CD4-positive, alpha-beta memory T cell (primary cell): ENCODE measurements at regions not wholly inside any gene's neighbourhood (a gene's known extent, or its start where the extent isn't known, plus 50 kb on each side); places are given as distances from the start of the nearest gene placed in this dataset.
"Not testable (repeated sequence)": the region's sequence is repeated elsewhere in the genome, so short reads cannot be mapped to it uniquely, and the experiment has no call there.

ENCODE experiments used
- CTCF ChIA-PET: fragments of 350-600 bp; sonication (Branson Sonifier 250); formaldehyde crosslinking; loops from one replicate; lab custom pipeline; 2021; ENCODE audit warnings: inconsistent platforms; ENCODE audit not compliant: partially characterized antibody; lab: Charles Lee
- POLR2A ChIA-PET: fragments of 350-600 bp; sonication (Branson Sonifier 250); formaldehyde crosslinking; loops from one replicate; lab custom pipeline; 2021; ENCODE audit not compliant: partially characterized antibody; lab: Charles Lee
- DNase-seq, 5 donors: peaks; one replicate each; pipeline versions ENCODE4 v3.0.0 to v3.0.0-alpha.2; 2020 to 2022; ENCODE audit warnings: mixed read lengths in 1 of 5
- H3K27ac ChIP-seq: one replicate; pipeline ENCODE4 v1.7.0; 2013; ENCODE audit warnings: low read depth, low read length
- H3K27me3 ChIP-seq: 2 replicates; pipeline ENCODE4 v1.7.0; 2013; ENCODE audit warnings: mild to moderate bottlenecking, low read length, moderate library complexity; ENCODE audit not compliant: insufficient read depth
- H3K36me3 ChIP-seq: 2 replicates; pipeline ENCODE4 v1.7.0; 2013; ENCODE audit warnings: mild to moderate bottlenecking, low read length, moderate library complexity; ENCODE audit not compliant: insufficient read depth
- H3K4me1 ChIP-seq: 2 replicates; pipeline ENCODE4 v1.7.0; 2013; ENCODE audit warnings: mild to moderate bottlenecking, low read length, moderate library complexity; ENCODE audit not compliant: insufficient read depth
- H3K4me3 ChIP-seq, 2 donors: one replicate each; pipeline ENCODE4 v1.7.0; 2013; ENCODE audit warnings: low read length in 2 of 2, mild to moderate bottlenecking in 1 of 2
- H3K9me3 ChIP-seq, 2 donors: one replicate each; pipeline ENCODE4 v1.7.0; 2013; ENCODE audit warnings: low read length in 2 of 2, control low read depth in 1 of 2; ENCODE audit not compliant: control insufficient read depth in 1 of 2
- H3K27ac Mint-ChIP-seq, 7 donors: one replicate each; pipeline ENCODE4 v1.8.0; 2020 to 2021; ENCODE audit warnings: mixed read lengths in 7 of 7, mild to moderate bottlenecking in 6 of 7, inconsistent platforms in 3 of 7, moderate library complexity in 3 of 7
- H3K27me3 Mint-ChIP-seq, 2 donors: one replicate each; pipeline ENCODE4 v1.8.0; 2020 to 2021; ENCODE audit warnings: mixed read lengths in 2 of 2
- H3K36me3 Mint-ChIP-seq, 2 donors: one replicate each; pipeline ENCODE4 v1.8.0; 2020 to 2021; ENCODE audit warnings: mixed read lengths in 2 of 2, inconsistent platforms in 1 of 2, mild to moderate bottlenecking in 1 of 2
- H3K4me1 Mint-ChIP-seq, 4 donors: one replicate each; pipeline ENCODE4 v1.8.0; 2020 to 2021; ENCODE audit warnings: mixed read lengths in 4 of 4, mild to moderate bottlenecking in 1 of 4
- H3K4me3 Mint-ChIP-seq, 8 donors: one replicate each; pipeline ENCODE4 v1.8.0; 2020 to 2021; ENCODE audit warnings: mixed read lengths in 8 of 8, mild to moderate bottlenecking in 7 of 8, moderate library complexity in 6 of 8, inconsistent platforms in 3 of 8
- H3K9me3 Mint-ChIP-seq, 8 donors: one replicate each; pipeline ENCODE4 v1.8.0; 2020 to 2021; ENCODE audit warnings: mixed read lengths in 8 of 8, mild to moderate bottlenecking in 5 of 8, inconsistent platforms in 3 of 8, moderate library complexity in 1 of 8
- intact Hi-C: fragments of 100-400 bp; cut with micrococcal nuclease; formaldehyde crosslinking; loops from one replicate; pipeline ENCODE4 v1.15.1; 2023

DNA sequence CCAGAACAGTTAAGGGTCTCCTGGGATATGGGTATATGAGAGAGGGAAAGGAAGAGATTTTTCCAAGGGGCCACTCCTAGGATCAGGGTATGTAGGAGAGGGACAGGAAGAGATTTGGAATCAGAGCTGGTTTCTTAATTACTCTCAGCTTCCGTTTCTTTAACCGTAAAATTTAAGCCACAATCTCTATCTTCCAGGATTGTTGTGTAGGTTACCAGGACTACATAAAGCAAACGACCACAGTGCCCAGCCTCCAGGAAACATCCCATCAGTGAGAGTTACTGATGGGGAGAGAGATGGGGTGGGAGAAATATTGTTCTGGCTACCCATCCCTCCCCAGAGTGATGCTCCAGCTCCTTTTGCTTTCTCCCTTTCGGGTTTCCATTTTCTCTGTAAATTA lies 114.6 kb upstream of the THUMPD2 start:
- no peak overlapping the region for H3K27ac ChIP-seq
- intact Hi-C loops, result no loop called here
- H3K9me3 ChIP-seq, result no peaks in the 10 kb centered on the region
- no peak for DNase-seq
- H3K9me3 Mint-ChIP-seq, result peaks cover 0 to 2% (median 0%) of the 10 kb centered on the region in 8 donors
- H3K27me3 Mint-ChIP-seq, result peaks cover 0 to 2% of the 10 kb centered on the region in 2 donors
- ChIA-PET POLR2A (no interaction called here), CTCF (no interaction called here)
- H3K4me1 Mint-ChIP-seq, result no peaks in the 10 kb centered on the region
- H3K36me3 ChIP-seq, result no peaks in the 10 kb centered on the region
- no peak overlapping the region for H3K27ac Mint-ChIP-seq
- H3K27me3 ChIP-seq, result no peaks in the 10 kb centered on the region
- H3K36me3 Mint-ChIP-seq, result no peaks in the 10 kb centered on the region
- H3K4me1 ChIP-seq, result no peaks in the 10 kb centered on the region
- no peak overlapping the region for H3K4me3 ChIP-seq
- no peak overlapping the region for H3K4me3 Mint-ChIP-seq

DNA sequence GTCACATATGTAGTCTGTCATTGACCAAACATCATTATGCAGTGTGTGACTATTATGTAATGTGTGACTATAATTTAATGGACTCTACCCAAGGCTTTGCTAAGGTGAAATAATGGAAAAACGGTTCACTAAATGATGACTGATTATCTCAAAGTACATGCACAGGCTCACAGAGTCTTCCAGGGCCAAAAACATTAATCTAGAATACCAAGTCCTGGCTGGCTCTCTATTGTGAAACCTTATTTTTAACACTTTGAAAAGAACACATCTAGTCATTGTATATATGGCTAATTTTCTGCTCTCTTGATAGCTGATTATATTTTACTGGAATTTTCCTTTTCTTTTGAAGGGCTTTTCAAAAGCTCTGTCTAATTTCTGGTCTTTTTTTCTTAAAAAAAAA lies 102.9 kb upstream of the THUMPD2 start:
- H3K4me3 Mint-ChIP-seq, result no peak overlapping the region
- peaks cover 0 to 4% of the 10 kb centered on the region in 2 donors for H3K27me3 Mint-ChIP-seq
- no peak for DNase-seq
- intact Hi-C loops, result no loop called here
- peaks cover 2 to 10% (median 6%) of the 10 kb centered on the region in 8 donors for H3K9me3 Mint-ChIP-seq
- Histone ChIP-seq H3K27me3 (no peaks in the 10 kb centered on the region), H3K27ac (no peak overlapping the region), H3K4me3 (no peak overlapping the region), H3K36me3 (no peaks in the 10 kb centered on the region), H3K4me1 (no peaks in the 10 kb centered on the region), H3K9me3 (no peaks in the 10 kb centered on the region)
- ChIA-PET CTCF (no interaction called here), POLR2A (no interaction called here)
- no peaks in the 10 kb centered on the region for H3K36me3 Mint-ChIP-seq
- no peaks in the 10 kb centered on the region for H3K4me1 Mint-ChIP-seq
- H3K27ac Mint-ChIP-seq, result no peak overlapping the region

DNA sequence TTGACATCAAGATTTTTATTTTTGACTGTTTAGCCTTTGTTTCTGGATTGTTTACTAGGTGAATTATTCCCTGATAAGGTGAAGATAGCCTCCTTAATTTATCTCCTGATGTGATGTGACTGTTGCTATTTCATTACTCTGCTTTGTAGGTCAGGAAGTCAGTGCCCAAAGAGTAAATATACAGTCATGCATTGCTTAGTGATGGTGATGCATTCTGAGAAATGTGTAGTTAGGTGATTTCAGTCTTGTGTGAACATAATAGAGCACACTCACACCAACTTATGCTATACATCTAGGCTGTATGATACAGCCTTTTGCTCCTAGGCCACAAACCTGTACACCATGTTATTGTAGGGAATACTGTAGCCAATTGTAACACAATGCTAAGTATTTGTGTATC lies 102.4 kb upstream of the THUMPD2 start:
- Mint-ChIP-seq H3K27ac (no peak overlapping the region), H3K27me3 (no peaks in the 10 kb centered on the region), H3K9me3 (peaks cover 2 to 10% (median 5%) of the 10 kb centered on the region in 8 donors), H3K4me3 (no peak overlapping the region), H3K36me3 (no peaks in the 10 kb centered on the region), H3K4me1 (no peaks in the 10 kb centered on the region)
- Histone ChIP-seq H3K4me1 (no peaks in the 10 kb centered on the region), H3K9me3 (no peaks in the 10 kb centered on the region), H3K4me3 (no peak overlapping the region), H3K27ac (no peak overlapping the region), H3K36me3 (no peaks in the 10 kb centered on the region), H3K27me3 (no peaks in the 10 kb centered on the region)
- ChIA-PET CTCF (no interaction called here), POLR2A (no interaction called here)
- intact Hi-C loops, result no loop called here
- no peak for DNase-seq

DNA sequence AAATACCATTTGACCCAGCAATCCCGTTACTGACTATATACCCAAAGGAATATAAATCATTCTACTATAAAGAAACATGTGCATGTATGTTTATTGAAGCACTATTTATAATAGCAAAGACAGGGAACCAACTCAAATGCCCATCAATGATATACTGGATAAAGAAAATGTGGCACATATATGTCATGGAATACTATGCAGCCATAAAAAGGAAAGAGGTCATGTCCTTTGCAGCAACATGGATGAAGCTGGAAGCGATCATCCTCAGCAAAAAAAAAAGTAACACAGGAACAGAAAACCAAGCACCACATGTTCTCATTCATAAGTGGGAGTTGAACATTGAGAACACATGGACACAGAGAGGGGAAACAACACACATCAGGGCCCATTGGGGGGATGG lies 99.9 kb upstream of the THUMPD2 start:
- H3K27ac ChIP-seq, H3K27me3 ChIP-seq, H3K27ac Mint-ChIP-seq, H3K4me3 Mint-ChIP-seq, H3K4me1 ChIP-seq, H3K4me3 ChIP-seq, intact Hi-C loops, DNase-seq, POLR2A ChIA-PET, H3K36me3 Mint-ChIP-seq, H3K36me3 ChIP-seq, H3K4me1 Mint-ChIP-seq, CTCF ChIA-PET, H3K9me3 ChIP-seq, H3K27me3 Mint-ChIP-seq, H3K9me3 Mint-ChIP-seq: not testable (repeated sequence)

DNA sequence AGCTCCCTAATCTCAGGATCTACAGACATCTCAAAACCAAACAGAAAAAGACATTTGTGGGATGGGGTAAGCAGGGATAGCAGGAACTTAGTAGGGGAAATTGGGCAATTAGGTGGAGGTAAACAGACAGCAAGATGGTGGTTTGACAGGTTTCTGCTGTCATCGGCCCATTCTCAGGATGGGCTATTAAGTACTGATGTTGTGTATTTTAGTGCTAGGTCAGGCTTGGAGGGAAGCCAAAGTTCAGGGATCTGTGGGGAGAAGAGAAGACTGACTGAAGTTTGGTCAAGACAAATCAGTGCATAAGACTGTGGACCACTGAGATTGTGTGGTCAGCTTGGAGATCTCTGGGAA lies 96.8 kb upstream of the THUMPD2 start:
- no peaks in the 10 kb centered on the region for H3K27me3 Mint-ChIP-seq
- intact Hi-C loops, result no loop called here
- no peaks in the 10 kb centered on the region for H3K9me3 ChIP-seq
- H3K4me1 Mint-ChIP-seq, result no peaks in the 10 kb centered on the region
- DNase-seq, result no peak
- H3K36me3 ChIP-seq, result no peaks in the 10 kb centered on the region
- H3K4me1 ChIP-seq, result no peaks in the 10 kb centered on the region
- H3K4me3 ChIP-seq, result no peak overlapping the region
- H3K36me3 Mint-ChIP-seq, result no peaks in the 10 kb centered on the region
- no peak overlapping the region for H3K4me3 Mint-ChIP-seq
- ChIA-PET CTCF (no interaction called here), POLR2A (no interaction called here)
- no peaks in the 10 kb centered on the region for H3K27me3 ChIP-seq
- H3K9me3 Mint-ChIP-seq, result peaks cover 2 to 9% (median 5%) of the 10 kb centered on the region in 8 donors
- H3K27ac ChIP-seq, result no peak overlapping the region
- no peak overlapping the region for H3K27ac Mint-ChIP-seq

DNA sequence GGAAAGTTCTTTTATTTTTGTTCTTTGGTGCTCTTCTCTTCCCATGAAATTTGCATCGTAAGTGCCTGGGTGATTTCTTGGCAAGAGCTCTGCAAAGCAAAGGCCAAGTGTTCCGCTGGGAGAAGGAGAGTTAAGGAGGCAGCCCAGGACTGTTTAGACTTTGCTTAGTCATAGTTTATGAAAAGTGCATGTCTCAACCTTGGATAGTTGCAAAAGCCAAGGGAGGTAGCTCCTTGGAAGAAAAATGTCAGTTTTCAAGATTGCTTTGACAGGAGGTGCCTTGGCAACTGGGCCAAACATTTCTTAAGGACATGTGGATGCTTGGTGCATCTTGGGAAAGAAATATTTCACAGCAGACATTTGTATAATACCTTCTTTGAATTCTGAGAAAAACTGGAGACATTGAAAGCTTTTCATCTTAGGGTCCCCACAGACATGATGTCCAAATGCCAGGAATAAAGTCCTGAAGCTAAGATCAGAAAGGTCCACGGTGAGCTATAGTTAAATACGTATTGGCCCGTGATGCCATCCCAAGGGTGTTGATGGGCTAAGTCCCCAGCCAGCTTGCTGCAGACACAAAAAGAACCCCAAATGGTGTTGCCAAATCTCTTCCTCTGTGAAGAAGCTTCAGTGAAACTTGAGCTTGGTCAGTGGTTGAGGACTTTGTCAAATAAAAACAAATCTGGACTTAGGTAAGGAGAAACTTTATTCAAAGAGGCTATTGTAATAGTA lies 96.3 kb upstream of the THUMPD2 start:
- Mint-ChIP-seq H3K27ac (no peak overlapping the region), H3K4me3 (no peak overlapping the region), H3K27me3 (no peaks in the 10 kb centered on the region), H3K9me3 (peaks cover 0 to 7% (median 3%) of the 10 kb centered on the region in 8 donors), H3K36me3 (no peaks in the 10 kb centered on the region), H3K4me1 (no peaks in the 10 kb centered on the region)
- no peak for DNase-seq
- POLR2A ChIA-PET, result no interaction called here
- no peaks in the 10 kb centered on the region for H3K9me3 ChIP-seq
- CTCF ChIA-PET, result no interaction called here
- H3K4me3 ChIP-seq, result no peak overlapping the region
- H3K36me3 ChIP-seq, result no peaks in the 10 kb centered on the region
- H3K27me3 ChIP-seq, result no peaks in the 10 kb centered on the region
- no peaks in the 10 kb centered on the region for H3K4me1 ChIP-seq
- intact Hi-C loops, result no loop called here
- H3K27ac ChIP-seq, result no peak overlapping the region

DNA sequence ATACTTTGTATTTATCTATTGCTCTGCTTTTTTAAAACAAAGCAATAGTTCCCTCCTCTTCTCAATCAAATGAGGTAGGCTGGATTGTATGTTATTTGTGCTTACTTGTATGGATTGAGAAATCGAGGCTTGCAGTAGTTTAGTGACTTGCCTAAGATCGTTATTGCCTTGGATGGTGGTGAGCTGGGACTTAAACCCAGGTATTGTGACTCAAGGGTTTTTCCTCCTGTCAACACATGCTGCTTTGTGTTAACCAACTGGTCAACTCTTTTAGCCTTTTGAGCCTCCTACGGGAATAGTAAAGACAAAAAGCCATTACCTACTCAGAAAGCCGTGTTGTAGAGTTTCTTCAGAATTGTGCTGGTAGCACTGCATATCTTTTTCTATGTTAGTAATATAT lies 95.2 kb upstream of the THUMPD2 start:
- Mint-ChIP-seq H3K27me3 (peaks cover 0 to 2% of the 10 kb centered on the region in 2 donors), H3K4me1 (no peaks in the 10 kb centered on the region), H3K9me3 (peaks cover 0 to 4% (median 3%) of the 10 kb centered on the region in 8 donors), H3K4me3 (no peak overlapping the region), H3K36me3 (no peaks in the 10 kb centered on the region), H3K27ac (no peak overlapping the region)
- H3K9me3 ChIP-seq, result no peaks in the 10 kb centered on the region
- no peak overlapping the region for H3K4me3 ChIP-seq
- no peaks in the 10 kb centered on the region for H3K36me3 ChIP-seq
- intact Hi-C loops, result no loop called here
- ChIA-PET CTCF (no interaction called here), POLR2A (no interaction called here)
- no peaks in the 10 kb centered on the region for H3K4me1 ChIP-seq
- no peak overlapping the region for H3K27ac ChIP-seq
- DNase-seq, result no peak
- H3K27me3 ChIP-seq, result no peaks in the 10 kb centered on the region

DNA sequence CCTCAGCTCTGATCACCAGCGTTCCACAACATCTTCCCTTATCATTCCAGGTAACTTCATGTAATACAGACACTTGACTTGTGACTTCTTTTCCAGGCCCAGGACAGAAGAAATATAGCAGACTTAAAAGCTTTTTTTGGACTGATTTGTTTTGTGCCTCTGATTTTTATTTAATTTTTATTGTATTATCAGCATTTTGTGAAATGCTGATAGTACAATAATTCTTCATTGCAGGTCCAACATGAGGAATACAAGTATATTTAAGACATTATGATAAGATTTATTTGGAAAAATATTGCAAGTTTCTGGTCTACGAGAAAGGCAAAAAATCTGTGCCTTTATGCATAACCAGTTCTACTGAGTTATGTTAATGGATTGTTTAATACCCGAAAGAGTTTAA lies 94.5 kb upstream of the THUMPD2 start:
- H3K4me1 Mint-ChIP-seq, result no peaks in the 10 kb centered on the region
- Histone ChIP-seq H3K27me3 (no peaks in the 10 kb centered on the region), H3K27ac (no peak overlapping the region), H3K4me3 (no peak overlapping the region), H3K4me1 (no peaks in the 10 kb centered on the region), H3K9me3 (no peaks in the 10 kb centered on the region), H3K36me3 (no peaks in the 10 kb centered on the region)
- ChIA-PET CTCF (no interaction called here), POLR2A (no interaction called here)
- H3K27me3 Mint-ChIP-seq, result peaks cover 0 to 2% of the 10 kb centered on the region in 2 donors
- no peak for DNase-seq
- H3K9me3 Mint-ChIP-seq, result peaks cover 0 to 4% (median 0%) of the 10 kb centered on the region in 8 donors
- H3K4me3 Mint-ChIP-seq, result no peak overlapping the region
- no peak overlapping the region for H3K27ac Mint-ChIP-seq
- intact Hi-C loops, result no loop called here
- no peaks in the 10 kb centered on the region for H3K36me3 Mint-ChIP-seq
